IMR-90 (cell line): ENCODE measurements at regions not wholly inside any gene's neighbourhood (a gene's known extent, or its start where the extent isn't known, plus 50 kb on each side); places are given as distances from the start of the nearest gene placed in this dataset.
"Not testable (repeated sequence)": the region's sequence is repeated elsewhere in the genome, so short reads cannot be mapped to it uniquely, and the experiment has no call there.

Source experiments
- ATAC-seq: fragments of 200-7000 bp; cut with Tn5 transposase; 2 replicates; pipeline ENCODE4 v1.9.1; 2020; ENCODE audit warnings: low read depth, mild to moderate bottlenecking, moderate library complexity
- BruUV-seq: library from RNA; stranded (reverse); fragments of 400-500 nt; replicated peaks from 2 replicates; lab custom pipeline; 2021; lab: Mats Ljungman, UMichigan
- CTCF ChIA-PET: fragments of 300-600 bp; formaldehyde crosslinking; extraction: SDS; loops from one replicate; lab custom pipeline; 2021; ENCODE audit warnings: antibody characterized with exemption; lab: Yijun Ruan, JAX
- POLR2A ChIA-PET: fragments of 300-600 bp; sonication (Branson Sonifier 250); formaldehyde crosslinking; loops from one replicate; lab custom pipeline; 2022; ENCODE audit warnings: antibody characterized with exemption; ENCODE audit not compliant: unreplicated experiment; lab: Charles Lee
- DNase-seq: peaks from one replicate; pipeline ENCODE4 v3.0.0; 2013
- H2AFZ ChIP-seq: replicated peaks from 2 replicates; pipeline ENCODE3; 2013; ENCODE audit warnings: low read length, mild to moderate bottlenecking; ENCODE audit not compliant: poor library complexity
- H2AK5ac ChIP-seq: 2 replicates; pipeline ENCODE4 v1.6.1; 2013; ENCODE audit warnings: low read depth, low read length, inconsistent platforms
- H2AK9ac ChIP-seq: replicated peaks from 2 replicates; pipeline ENCODE3; 2013; ENCODE audit warnings: mild to moderate bottlenecking, low read depth, low read length, moderate library complexity; ENCODE audit not compliant: poor library complexity
- H2BK120ac ChIP-seq: 2 replicates; pipeline ENCODE4 v1.6.1; 2013; ENCODE audit warnings: low read depth, low read length, inconsistent platforms
- H2BK15ac ChIP-seq: 3 replicates; pipeline ENCODE4 v1.6.1; 2013; ENCODE audit warnings: low read depth, low read length, inconsistent platforms
- H2BK20ac ChIP-seq: 2 replicates; pipeline ENCODE4 v1.6.1; 2013; ENCODE audit warnings: low read depth, mild to moderate bottlenecking, inconsistent platforms, low read length, moderate library complexity
- H2BK5ac ChIP-seq: 2 replicates; pipeline ENCODE4 v1.6.1; 2013; ENCODE audit warnings: mild to moderate bottlenecking, low read depth, low read length, inconsistent platforms; ENCODE audit not compliant: poor library complexity, severe bottlenecking
- H3K14ac ChIP-seq: replicated peaks from 2 replicates; pipeline ENCODE4 v1.6.1; 2013; ENCODE audit warnings: low read depth, low read length, inconsistent platforms
- H3K18ac ChIP-seq: 2 replicates; pipeline ENCODE4 v1.6.1; 2013; ENCODE audit warnings: low read depth, low read length, control low read depth
- H3K23ac ChIP-seq: 2 replicates; pipeline ENCODE4 v1.6.1; 2013; ENCODE audit warnings: low read depth, low read length, inconsistent platforms
- H3K27ac ChIP-seq: 2 replicates; pipeline ENCODE4 v1.5.1; 2013; ENCODE audit warnings: mild to moderate bottlenecking, control low read depth, low read length; ENCODE audit not compliant: insufficient read depth
- H3K27me3 ChIP-seq: 2 replicates; pipeline ENCODE4 v1.6.1; 2013; ENCODE audit warnings: low read length; ENCODE audit not compliant: control insufficient read depth, insufficient read depth
- H3K36me3 ChIP-seq: 2 replicates; pipeline ENCODE4 v1.6.1; 2013; ENCODE audit warnings: low read length, mixed read lengths; ENCODE audit not compliant: control insufficient read depth, insufficient read depth
- H3K4ac ChIP-seq: 2 replicates; pipeline ENCODE4 v1.6.1; 2013; ENCODE audit warnings: low read depth, low read length, inconsistent platforms
- H3K4me1 ChIP-seq: 2 replicates; pipeline ENCODE4 v1.6.1; 2013; ENCODE audit warnings: low read length, mixed read lengths; ENCODE audit not compliant: control insufficient read depth, insufficient read depth
- H3K4me2 ChIP-seq: 2 replicates; pipeline ENCODE4 v1.6.1; 2013; ENCODE audit warnings: low read depth, mild to moderate bottlenecking, control low read depth, low read length, moderate library complexity
- H3K4me3 ChIP-seq: 2 replicates; pipeline ENCODE4 v1.5.1; 2013; ENCODE audit warnings: low read depth, mild to moderate bottlenecking, control low read depth, low read length, moderate library complexity; ENCODE audit not compliant: insufficient read depth
- H3K56ac ChIP-seq: 2 replicates; pipeline ENCODE4 v1.6.1; 2013; ENCODE audit warnings: low read length, inconsistent platforms; ENCODE audit not compliant: insufficient read depth; ENCODE audit errors: extremely low read depth
- H3K79me1 ChIP-seq, 2 experiments: 2 replicates each; pipeline ENCODE4 v1.6.1; 2013; ENCODE audit warnings: low read length in 2 of 2, inconsistent platforms in 1 of 2, low read depth in 1 of 2
- H3K9ac ChIP-seq: 2 replicates; pipeline ENCODE4 v1.6.1; 2013; ENCODE audit warnings: low read depth, low read length, control low read depth
- H3K9me1 ChIP-seq: 2 replicates; pipeline ENCODE4 v1.6.1; 2013; ENCODE audit warnings: low read length, inconsistent platforms; ENCODE audit not compliant: insufficient read depth
- H3K9me3 ChIP-seq: 2 replicates; pipeline ENCODE4 v1.6.1; 2013; ENCODE audit warnings: low read length; ENCODE audit not compliant: control insufficient read depth, insufficient read depth
- H4K20me1 ChIP-seq: 2 replicates; pipeline ENCODE4 v1.6.1; 2013; ENCODE audit warnings: low read length, inconsistent platforms; ENCODE audit not compliant: insufficient read depth
- H4K5ac ChIP-seq: 2 replicates; pipeline ENCODE4 v1.6.1; 2013; ENCODE audit warnings: mild to moderate bottlenecking, low read depth, low read length, control low read depth
- H4K8ac ChIP-seq, 2 experiments: 2 replicates each; pipeline ENCODE4 v1.6.1; 2013; ENCODE audit warnings: low read depth in 2 of 2, low read length in 2 of 2, control low read depth in 1 of 2, inconsistent platforms in 1 of 2
- H4K91ac ChIP-seq: 2 replicates; pipeline ENCODE4 v1.6.1; 2013; ENCODE audit warnings: low read depth, low read length, inconsistent platforms; ENCODE audit not compliant: insufficient read depth
- WGBS, 2 experiments: methylation state at CpG; one replicate each; pipeline versions ENCODE4 v1.1.5 to v1.1.7; 2013; ENCODE audit warnings: missing lambda C conversion rate in 2 of 2; ENCODE audit not compliant: insufficient read length in 1 of 2; ENCODE audit errors: extremely low coverage in 2 of 2; 5-methylcytosine and 5-hydroxymethylcytosine counted together
- dilution Hi-C: fragments of 300-500 bp; cut with HindIII; formaldehyde crosslinking; loops from one replicate; pipeline ENCODE4 v1.14.3; 2018; ENCODE audit warnings: low sequenced_read_pairs; ENCODE audit not compliant: unreplicated experiment
- in situ Hi-C: fragments of 300-500 bp; cut with MboI; formaldehyde crosslinking; loops from 3 replicates; pipeline ENCODE4 v1.14.3; 2019; ENCODE audit warnings: low sequenced_read_pairs, inconsistent platforms, mixed read lengths
- intact Hi-C: fragments of 100-400 bp; cut with micrococcal nuclease; formaldehyde crosslinking; loops from 2 replicates; pipeline ENCODE4 v1.10.0; 2022

- H4K5ac ChIP-seq, in situ Hi-C loops, H2AK5ac ChIP-seq, POLR2A ChIA-PET, intact Hi-C loops, H4K20me1 ChIP-seq, DNase-seq, H3K4me2 ChIP-seq, H3K9me1 ChIP-seq, H3K56ac ChIP-seq, H3K4ac ChIP-seq, H3K27me3 ChIP-seq, H2AK9ac ChIP-seq, CTCF ChIA-PET, dilution Hi-C loops, H3K36me3 ChIP-seq, BruUV-seq, H2AFZ ChIP-seq, H3K27ac ChIP-seq, H2BK5ac ChIP-seq, H4K91ac ChIP-seq, H2BK15ac ChIP-seq, H3K9me3 ChIP-seq, H2BK120ac ChIP-seq, H3K23ac ChIP-seq, H3K9ac ChIP-seq, H4K8ac ChIP-seq, H3K4me1 ChIP-seq, H3K79me1 ChIP-seq, H3K18ac ChIP-seq, ATAC-seq, H2BK20ac ChIP-seq, H3K4me3 ChIP-seq, H3K14ac ChIP-seq: not testable (repeated sequence)
- WGBS, 2 experiments: no CpG with 5 or more reads among the region's 3 CpGs
Observed at GRCh38 chr7:149978537-149978936, 104.8 kb downstream of the ATP6V0E2 start.

- H3K4ac ChIP-seq, H3K4me3 ChIP-seq, H3K79me1 ChIP-seq, H3K4me2 ChIP-seq, DNase-seq, H3K9me1 ChIP-seq, H3K36me3 ChIP-seq, H2BK120ac ChIP-seq, dilution Hi-C loops, H4K5ac ChIP-seq, CTCF ChIA-PET, BruUV-seq, H3K14ac ChIP-seq, H3K23ac ChIP-seq, H2AK5ac ChIP-seq, H3K9me3 ChIP-seq, H3K27ac ChIP-seq, H4K20me1 ChIP-seq, H3K27me3 ChIP-seq, in situ Hi-C loops, intact Hi-C loops, POLR2A ChIA-PET, H3K18ac ChIP-seq, ATAC-seq, H3K4me1 ChIP-seq, H4K8ac ChIP-seq, H2AFZ ChIP-seq, H2AK9ac ChIP-seq, H3K9ac ChIP-seq, H4K91ac ChIP-seq, H2BK15ac ChIP-seq, H2BK5ac ChIP-seq, H2BK20ac ChIP-seq, H3K56ac ChIP-seq: not testable (repeated sequence)
- 33% methylated on average over 1 of the region's 10 CpGs; no CpG with 5 or more reads in 1 of the 2 experiments for WGBS, 2 experiments
Observed at GRCh38 chr7:149978944-149979343, 105.2 kb downstream of the ATP6V0E2 start.
